Motor neuron (in vitro differentiated cells): ENCODE measurements at regions not wholly inside any gene's neighbourhood (a gene's known extent, or its start where the extent isn't known, plus 50 kb on each side); places are given as distances from the start of the nearest gene placed in this dataset.
"Not testable (repeated sequence)": the region's sequence is repeated elsewhere in the genome, so short reads cannot be mapped to it uniquely, and the experiment has no call there.

Source experiments
- ATAC-seq, 8 experiments: fragments of 200-7000 bp; cut with Tn5 transposase; replicated peaks in 6 of 8; 2 replicates each; pipeline ENCODE4 v1.8.0; 2021; ENCODE audit warnings: mild to moderate bottlenecking in 8 of 8, moderate library complexity in 8 of 8
- H3K27ac ChIP-seq, 2 donors: fragments of 250-450 bp; sonication (Bioruptor Pico); 2 replicates each; pipeline ENCODE4 v1.9.0; 2021; ENCODE audit warnings: antibody characterized with exemption in 2 of 2, mild to moderate bottlenecking in 2 of 2, moderate library complexity in 1 of 2
- H3K4me1 ChIP-seq, 2 donors: fragments of 250-450 bp; sonication (Bioruptor Pico); replicated peaks in 1 of 2; 2 replicates each; pipeline ENCODE4 v1.6.1; 2021; ENCODE audit warnings: antibody characterized with exemption in 2 of 2, mild to moderate bottlenecking in 2 of 2, moderate library complexity in 1 of 2
- H3K4me3 ChIP-seq, 5 donors: fragments of 250-450 bp; sonication (Bioruptor Pico); 2 replicates each; pipeline ENCODE4 v1.9.0; 2021; ENCODE audit warnings: antibody characterized with exemption in 5 of 5, mild to moderate bottlenecking in 5 of 5, moderate library complexity in 4 of 5
- WGBS, 10 experiments: fragments of 450-650 bp; shearing (Covaris generic); methylation state at CpG; one replicate each; pipeline ENCODE4 v1.0.0; 2022; 5-methylcytosine and 5-hydroxymethylcytosine counted together
- in situ Hi-C, 9 experiments: fragments of 400-800 bp; cut with MboI; loops; one replicate each; pipeline ENCODE4 v1.15.0; 2021; ENCODE audit warnings: low sequenced_read_pairs in 9 of 9, low pct_unique_long_range_greater_than_20kb in 2 of 9; ENCODE audit not compliant: unreplicated experiment in 9 of 9

DNA sequence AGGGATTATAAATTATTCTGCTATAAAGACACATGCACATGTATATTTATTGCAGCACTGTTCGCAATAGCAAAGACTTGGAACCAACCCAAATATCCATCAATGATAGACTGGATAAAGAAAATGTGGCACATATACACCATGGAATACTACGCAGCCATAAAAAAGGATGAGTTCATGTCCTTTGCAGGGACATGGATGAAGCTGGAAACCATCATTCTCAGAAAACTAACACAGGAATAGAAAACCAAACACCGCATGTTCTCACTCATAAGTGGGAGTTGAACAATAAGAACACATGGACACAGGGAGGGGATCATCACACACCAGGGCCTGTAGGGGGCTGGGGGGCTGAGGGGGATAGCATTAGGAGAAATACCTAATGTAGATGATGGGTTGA lies 377.2 kb upstream of the SASH1 start:
- H3K27ac ChIP-seq, H3K4me3 ChIP-seq, ATAC-seq, in situ Hi-C loops, H3K4me1 ChIP-seq: not testable (repeated sequence)
- 100% methylated on average over 1 of the region's 3 CpGs; no CpG with 5 or more reads in 8 of the 10 experiments for WGBS, 10 experiments

DNA sequence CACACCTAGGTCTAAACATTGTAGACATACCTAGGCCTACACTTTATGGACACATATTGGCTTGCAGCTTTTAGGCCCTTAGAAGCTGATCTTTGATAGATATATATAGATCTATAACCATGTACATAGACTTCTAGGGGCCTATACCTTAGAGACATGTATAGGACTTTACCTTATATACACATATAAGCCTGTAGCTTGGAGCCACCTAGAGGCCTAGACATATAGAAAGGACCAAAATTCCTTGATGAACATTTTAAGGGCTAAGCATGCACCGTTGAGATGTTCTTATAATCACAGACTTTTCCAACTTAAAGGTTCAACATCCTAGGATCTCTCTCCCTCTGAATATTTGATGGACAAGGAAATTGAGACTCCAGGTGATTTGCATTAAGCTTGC lies 371.7 kb upstream of the SASH1 start:
- in situ Hi-C loops, result no loop called here
- H3K27ac ChIP-seq, result no peak overlapping the region
- H3K4me1 ChIP-seq, result peaks cover 6 to 15% of the 10 kb centered on the region in 2 donors
- ATAC-seq, result no peak
- WGBS, 10 experiments, result 20 to 100% (median 67%) methylated on average over 1 of the region's 1 CpG; no CpG with 5 or more reads in 1 of the 10 experiments
- H3K4me3 ChIP-seq, result no peak overlapping the region

DNA sequence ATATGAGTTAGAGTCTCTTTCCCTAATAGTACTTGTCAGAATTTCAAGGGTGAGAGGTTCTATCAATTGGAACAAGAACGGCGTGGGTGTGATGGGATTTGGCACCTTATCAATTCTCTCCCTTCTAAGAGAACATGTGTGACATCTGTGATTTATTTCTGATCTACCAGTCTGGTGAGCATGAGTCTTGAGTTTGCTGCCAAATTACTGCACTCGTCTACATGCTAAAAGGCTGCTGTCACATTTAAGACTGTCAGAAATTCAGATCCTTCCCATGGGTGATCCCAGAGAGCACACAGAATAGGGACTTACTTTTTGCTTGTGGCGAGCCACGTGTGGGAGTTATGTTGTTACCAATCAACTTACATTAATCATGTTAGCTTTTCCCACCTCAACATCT lies 370.2 kb upstream of the SASH1 start:
- ATAC-seq, result peak in 2 of 8 experiments; percentile 64 to 66
- Histone ChIP-seq H3K4me1 (peaks cover 6 to 15% of the 10 kb centered on the region in 2 donors), H3K27ac (no peak overlapping the region), H3K4me3 (no peak overlapping the region)
- in situ Hi-C loops, result no loop called here
- 32 to 100% (median 78%) methylated on average over 1 to 5 of the region's 5 CpGs; no CpG with 5 or more reads in 1 of the 10 experiments for WGBS, 10 experiments

DNA sequence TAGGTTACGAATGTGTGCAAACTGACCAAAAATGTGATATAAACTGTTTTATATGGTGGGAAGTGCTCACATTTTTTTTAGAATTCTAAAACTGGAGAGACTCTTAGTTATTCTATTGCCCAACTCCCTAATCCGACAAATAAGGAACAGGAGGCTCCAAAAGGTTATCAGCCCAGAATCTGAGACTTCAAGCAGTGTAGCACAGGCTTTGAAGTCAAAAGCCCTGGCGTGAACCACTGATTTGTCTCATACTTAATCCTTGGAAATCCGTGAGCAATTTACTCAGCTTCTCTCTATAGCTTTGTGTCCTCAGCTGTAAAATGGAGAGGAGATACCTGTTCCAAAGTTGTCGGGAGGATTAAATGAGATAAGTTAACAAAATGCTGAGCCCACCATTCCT lies 368.8 kb upstream of the SASH1 start:
- no peak for ATAC-seq
- 50 to 100% (median 90%) methylated on average over 2 to 5 of the region's 5 CpGs; no CpG with 5 or more reads in 1 of the 10 experiments for WGBS, 10 experiments
- Histone ChIP-seq H3K27ac (no peak overlapping the region), H3K4me3 (no peak overlapping the region), H3K4me1 (peaks cover 6 to 15% of the 10 kb centered on the region in 2 donors)
- in situ Hi-C loops, result no loop called here

DNA sequence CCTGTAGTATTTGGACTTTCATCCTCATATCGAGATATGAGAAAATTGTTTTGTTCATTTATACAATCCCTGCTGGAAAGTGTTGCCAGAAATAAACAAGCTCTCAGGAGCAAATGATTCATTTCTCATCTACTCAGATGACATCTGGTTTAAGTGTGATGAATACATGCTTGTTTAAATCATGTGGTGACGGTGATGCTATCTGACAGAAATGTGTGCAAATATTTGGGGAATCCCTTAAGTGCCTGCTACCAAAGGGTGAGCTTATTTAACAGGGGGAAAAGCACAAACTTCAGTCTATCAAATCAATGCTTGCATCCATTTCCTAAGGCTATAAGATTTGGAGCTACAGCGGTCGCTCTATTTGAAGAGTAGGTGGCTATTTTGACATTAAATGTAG lies 368.3 kb upstream of the SASH1 start:
- in situ Hi-C loops, result no loop called here
- ATAC-seq, result peak in 3 of 8 experiments; percentile 70 to 78 (median 72)

DNA sequence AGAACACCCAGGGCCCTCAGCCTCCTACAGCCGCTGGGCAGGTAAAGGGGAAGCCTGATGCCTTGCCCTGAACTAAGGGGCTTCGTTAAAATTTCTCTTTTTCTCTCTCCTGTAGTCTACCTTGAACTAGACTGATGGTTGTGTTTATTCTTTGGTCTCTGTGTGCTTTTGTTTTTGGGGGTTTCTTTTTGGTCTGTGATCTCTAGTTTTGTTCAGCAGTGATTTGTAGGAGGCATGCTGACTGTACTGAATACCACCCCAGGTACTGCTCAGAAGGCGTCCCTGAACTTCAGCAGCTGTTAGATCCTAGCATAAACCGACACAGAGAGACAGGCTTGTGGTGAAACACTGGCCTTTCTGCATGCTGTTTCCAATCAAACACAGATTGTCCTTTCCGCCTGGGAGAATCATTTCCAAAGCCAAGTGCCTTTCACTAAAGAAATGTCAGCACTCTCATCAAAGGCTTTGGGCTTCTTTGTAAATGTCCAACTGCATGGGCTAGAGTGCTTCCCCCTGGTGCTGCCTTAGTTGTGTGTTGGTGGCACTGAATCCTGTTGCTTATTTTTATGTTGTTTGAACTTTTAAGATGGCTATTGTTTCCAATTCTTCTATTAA lies 364.7 kb upstream of the SASH1 start:
- 30 to 95% (median 80%) methylated on average over 1 to 4 of the region's 5 CpGs; no CpG with 5 or more reads in 1 of the 10 experiments for WGBS, 10 experiments
- in situ Hi-C loops, result loop anchor here in 1 of 9 experiments (25.0 kb wide), 1 partner anchor 466 kb away; the partner anchor contains the start of gene SAMD5
- peaks cover 6 to 15% of the 10 kb centered on the region in 2 donors for H3K4me1 ChIP-seq
- H3K4me3 ChIP-seq, result no peak overlapping the region
- no peak for ATAC-seq
- no peak overlapping the region for H3K27ac ChIP-seq

More for the DNA sequence above, 368.3 kb upstream of the SASH1 start:
- H3K27ac ChIP-seq, result no peak overlapping the region
- H3K4me3 ChIP-seq, result no peak overlapping the region
- H3K4me1 ChIP-seq, result peaks cover 6 to 15% of the 10 kb centered on the region in 2 donors
- 0 to 100% (median 52%) methylated on average over 1 to 4 of the region's 4 CpGs; no CpG with 5 or more reads in 2 of the 10 experiments for WGBS, 10 experiments

DNA sequence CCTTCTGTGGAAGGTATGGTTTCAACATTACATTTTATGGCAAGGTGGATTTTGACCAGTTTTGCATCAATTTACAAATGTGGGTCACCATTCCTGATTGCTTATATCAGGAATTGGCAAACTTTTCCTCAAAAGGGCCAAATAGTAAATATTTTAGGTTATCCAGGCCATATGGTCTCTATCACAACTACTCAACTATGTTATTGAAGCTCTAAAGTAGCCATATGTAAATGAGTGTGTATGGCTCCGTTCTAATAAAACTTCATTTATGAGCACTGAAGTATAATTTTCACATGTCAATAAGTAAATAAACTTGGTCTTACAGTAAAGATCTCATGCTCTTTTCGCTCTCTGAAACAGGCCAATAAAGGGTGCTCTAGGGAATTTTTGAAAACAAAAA lies 362.7 kb upstream of the SASH1 start:
- in situ Hi-C loops, result loop anchor here in 1 of 9 experiments (25.0 kb wide), 1 partner anchor 468 kb away; the partner anchor contains the start of gene SAMD5
- WGBS, 10 experiments, result 10 to 94% (median 78%) methylated on average over 1 to 2 of the region's 2 CpGs; no CpG with 5 or more reads in 2 of the 10 experiments
- Histone ChIP-seq H3K4me3 (no peak overlapping the region), H3K27ac (no peak overlapping the region), H3K4me1 (peaks cover 8 to 23% of the 10 kb centered on the region in 2 donors)
- no peak for ATAC-seq

DNA sequence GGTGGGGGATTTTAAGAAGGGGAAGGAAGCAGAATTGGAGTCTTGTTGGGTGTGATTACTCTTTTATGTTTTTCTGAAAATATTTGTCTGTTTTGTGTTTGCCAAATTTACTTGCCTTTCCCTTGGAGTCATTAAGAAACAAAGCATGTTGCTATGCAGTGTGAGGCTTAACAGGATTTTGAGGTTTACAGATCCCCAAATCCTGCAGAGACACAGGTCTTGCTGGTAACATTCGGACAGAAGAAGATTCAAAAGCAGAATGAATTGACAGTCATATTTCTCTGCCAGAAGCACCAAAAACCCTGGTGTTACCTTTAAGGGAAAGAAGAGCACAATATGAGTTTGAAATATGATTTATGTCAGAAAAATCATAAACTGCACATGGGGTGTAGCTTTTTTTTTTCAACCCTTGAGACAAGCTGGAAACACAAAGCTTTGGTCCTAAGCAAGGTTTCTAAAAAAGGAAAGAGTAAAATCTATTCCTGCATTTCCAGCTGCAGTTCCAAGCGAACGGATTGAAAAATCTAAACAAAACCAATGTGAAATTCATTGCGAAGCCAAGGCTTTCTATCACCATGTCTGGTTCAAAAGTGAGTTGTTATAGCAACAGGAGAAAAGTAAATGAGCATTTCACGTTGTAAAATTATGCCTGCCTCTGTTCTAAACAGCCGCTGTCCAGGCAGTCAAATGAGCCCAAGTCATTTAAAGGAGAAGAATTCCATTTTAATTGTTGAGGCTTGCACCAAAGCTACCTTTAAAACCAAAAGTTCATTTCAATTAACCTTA lies 358.9 kb upstream of the SASH1 start:
- no peak overlapping the region for H3K27ac ChIP-seq
- in situ Hi-C loops, result loop anchor here in 1 of 9 experiments (25.0 kb wide), 1 partner anchor 471 kb away; the partner anchor contains the start of gene SAMD5
- peaks cover 12 to 24% of the 10 kb centered on the region in 2 donors for H3K4me1 ChIP-seq
- no peak overlapping the region for H3K4me3 ChIP-seq
- WGBS, 10 experiments, result 35 to 90% (median 56%) methylated on average over 1 to 6 of the region's 6 CpGs
- peak in 5 of 8 experiments; percentile 15 to 84 (median 59) for ATAC-seq

DNA sequence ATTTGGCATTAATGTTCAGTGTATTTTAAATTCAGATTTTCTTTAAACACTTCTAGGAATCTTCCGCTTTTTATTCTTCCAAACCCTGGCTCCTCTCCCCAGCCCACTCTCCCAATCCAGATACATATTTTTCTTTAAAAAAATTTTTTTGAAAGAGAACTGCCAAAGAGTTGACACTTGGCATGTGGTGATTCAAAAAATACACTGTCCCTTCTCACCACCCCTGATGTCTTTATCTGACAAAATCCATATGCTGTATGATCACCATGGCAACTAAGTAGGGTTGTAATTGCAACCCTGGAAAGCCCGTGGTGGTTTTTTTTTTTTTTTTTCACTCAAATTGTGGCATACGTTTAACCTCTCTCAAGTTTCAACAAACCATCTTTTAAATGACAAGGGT lies 355.8 kb upstream of the SASH1 start:
- no peak overlapping the region for H3K4me3 ChIP-seq
- H3K4me1 ChIP-seq, result peaks cover 12 to 24% of the 10 kb centered on the region in 2 donors
- in situ Hi-C loops, result loop anchor here in 1 of 9 experiments (25.0 kb wide), 1 partner anchor 475 kb away; the partner anchor contains the start of gene SAMD5
- H3K27ac ChIP-seq, result no peak overlapping the region
- no peak for ATAC-seq
- 39 to 100% (median 52%) methylated on average over 1 to 3 of the region's 3 CpGs for WGBS, 10 experiments

DNA sequence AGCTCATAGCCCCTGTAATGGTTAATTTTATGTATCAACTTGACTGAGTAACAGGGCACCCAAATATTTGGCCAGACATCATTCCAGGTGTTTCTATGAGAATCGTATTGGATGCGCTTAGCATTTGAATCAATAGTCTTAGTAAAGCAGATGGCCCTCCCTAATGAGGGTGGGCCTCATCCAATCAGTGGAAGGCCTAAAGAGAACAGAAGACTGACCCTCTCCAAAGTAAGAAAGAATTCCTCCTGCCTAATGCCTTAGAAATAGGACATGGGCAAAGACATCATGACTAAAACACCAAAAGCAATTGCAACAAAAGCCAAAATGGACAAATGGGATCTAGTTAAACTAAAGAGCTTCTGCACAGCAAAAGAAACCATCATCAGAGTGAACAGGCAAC lies 352.5 kb upstream of the SASH1 start:
- Histone ChIP-seq H3K4me3 (no peak overlapping the region), H3K27ac (no peak overlapping the region), H3K4me1 (peaks cover 3 to 9% of the 10 kb centered on the region in 2 donors)
- in situ Hi-C loops, result loop anchor here in 1 of 9 experiments (25.0 kb wide), 1 partner anchor 478 kb away; the partner anchor contains the start of gene SAMD5
- WGBS, 10 experiments, result 50 to 100% (median 93%) methylated on average over 1 to 2 of the region's 2 CpGs; no CpG with 5 or more reads in 2 of the 10 experiments
- no peak for ATAC-seq

DNA sequence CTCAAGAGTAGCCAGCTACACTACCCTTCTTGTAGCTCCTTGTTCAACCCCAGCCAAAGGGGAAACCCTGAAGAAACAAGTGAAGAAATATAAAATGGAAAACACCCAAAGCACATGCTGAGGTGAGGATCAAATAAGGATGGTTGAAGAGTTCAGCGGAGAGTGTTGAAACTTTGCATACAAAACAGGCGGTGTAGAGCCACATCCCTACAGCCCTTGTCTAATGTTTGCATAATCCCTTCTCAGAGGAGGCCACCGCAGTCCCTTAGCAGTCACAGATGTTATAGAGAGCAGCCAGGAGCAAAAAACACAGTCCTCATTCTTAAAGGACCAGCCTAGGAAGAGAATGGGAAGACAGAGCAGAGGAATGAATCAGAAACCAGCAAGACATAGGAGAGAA lies 350.7 kb upstream of the SASH1 start:
- in situ Hi-C loops, result loop anchor here in 1 of 9 experiments (25.0 kb wide), 1 partner anchor 480 kb away; the partner anchor contains the start of gene SAMD5
- peaks cover under 1 to 4% of the 10 kb centered on the region in 2 donors for H3K4me1 ChIP-seq
- H3K27ac ChIP-seq, result no peak overlapping the region
- 6 to 100% (median 71%) methylated on average over 1 to 3 of the region's 3 CpGs; no CpG with 5 or more reads in 2 of the 10 experiments for WGBS, 10 experiments
- ATAC-seq, result peak in 3 of 8 experiments; percentile 99 to 100 (median 99)
- H3K4me3 ChIP-seq, result no peak overlapping the region

DNA sequence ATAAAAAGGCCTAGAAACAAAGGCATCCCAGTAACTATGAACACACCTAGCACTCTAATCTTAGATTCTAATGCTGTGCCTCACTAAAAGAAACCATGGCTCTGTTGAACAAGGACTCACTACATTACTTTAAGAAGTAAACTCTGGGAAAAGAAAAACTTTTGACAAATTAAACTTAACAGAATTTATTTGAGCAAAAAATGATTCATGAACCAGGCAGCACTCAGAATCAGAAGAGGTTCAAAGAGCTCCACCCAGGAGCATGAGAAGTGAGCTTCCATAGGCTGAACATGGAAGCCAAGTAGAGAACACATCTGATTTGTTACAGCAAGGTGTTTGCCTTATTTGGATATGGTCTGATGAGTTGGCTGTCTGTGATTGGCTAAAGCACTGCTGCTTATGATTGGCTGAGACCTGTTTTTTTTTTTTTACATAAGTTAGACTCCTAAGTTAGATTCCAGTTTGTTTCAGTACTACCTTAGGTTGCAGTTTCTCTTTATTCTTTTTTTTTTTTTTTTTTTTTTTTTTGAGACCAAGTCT lies 343.6 kb upstream of the SASH1 start:
- in situ Hi-C loops, result loop anchor here in 1 of 9 experiments (25.0 kb wide), 1 partner anchor 487 kb away; the partner anchor contains the start of gene SAMD5
- no peak for ATAC-seq
- H3K4me1 ChIP-seq, result peaks cover 0 to 4% of the 10 kb centered on the region in 2 donors
- no peak overlapping the region for H3K4me3 ChIP-seq
- H3K27ac ChIP-seq, result no peak overlapping the region
